ENCODE measurements at regions not wholly inside any gene's neighbourhood (a gene's known extent, or its start where the extent isn't known, plus 50 kb on each side); places are given as distances from the start of the nearest gene placed in this dataset.

- no peak overlapping the region for H3K4me3 ChIP-seq (ENCODE audit: low read depth in 1 of 3, low read length in 3 of 3)
- no peaks in the 10 kb centered on the region for H3K9me3 ChIP-seq (ENCODE audit: control insufficient read depth in 4 of 4, low read length in 3 of 4)
- DNase-seq (ENCODE audit: low spot score), result no peak
- H3K4me1 ChIP-seq (ENCODE audit: control insufficient read depth in 4 of 4, insufficient read depth in 4 of 4, low read length in 3 of 4), result no peaks in the 10 kb centered on the region
- TF ChIP-seq HNF4G (IDR thresholded peaks at IDR 0.05) (no peak), TAF1 (conservative IDR thresholded peaks at IDR 0.05) (no peak), RAD21 (IDR thresholded peaks at IDR 0.05) (no peak), JUND (IDR thresholded peaks at IDR 0.05) (no peak), HNF4A (conservative IDR thresholded peaks at IDR 0.05) (no peak), EGR1 (IDR thresholded peaks at IDR 0.05; ENCODE audit: low read depth in 2 of 2) (no peak), FOXA1 (IDR thresholded peaks at IDR 0.05) (no peak), GABPA (IDR thresholded peaks at IDR 0.05 in 1 of 2, conservative IDR thresholded peaks at IDR 0.05 in 1 of 2) (no peak), RXRA (IDR thresholded peaks at IDR 0.05) (no peak), YY1 (IDR thresholded peaks at IDR 0.05) (no peak), NR2F2 (IDR thresholded peaks at IDR 0.05) (no peak), MAX (IDR thresholded peaks at IDR 0.05) (no peak), SP1 (IDR thresholded peaks at IDR 0.05) (no peak), ZBTB33 (IDR thresholded peaks at IDR 0.05) (no peak)
- no peak overlapping the region for H3K9ac ChIP-seq (ENCODE audit: low read depth in 1 of 2, low read length in 2 of 2)
- no peaks in the 10 kb centered on the region for H3K36me3 ChIP-seq (ENCODE audit: control insufficient read depth in 4 of 4, insufficient read depth in 3 of 4, low read depth in 1 of 4, low read length in 3 of 4)
- no peaks in the 10 kb centered on the region for H3K27me3 ChIP-seq (ENCODE audit: control insufficient read depth in 4 of 4, insufficient read depth in 4 of 4, low read length in 3 of 4)
- H3K27ac ChIP-seq (ENCODE audit: low read depth in 1 of 2, low read length in 2 of 2), result no peak overlapping the region
- 83% methylated on average over 6 of the region's 6 CpGs for WGBS
Observed at GRCh38 chr7:41169317-41169716, 533.6 kb downstream of the INHBA start.

DNA sequence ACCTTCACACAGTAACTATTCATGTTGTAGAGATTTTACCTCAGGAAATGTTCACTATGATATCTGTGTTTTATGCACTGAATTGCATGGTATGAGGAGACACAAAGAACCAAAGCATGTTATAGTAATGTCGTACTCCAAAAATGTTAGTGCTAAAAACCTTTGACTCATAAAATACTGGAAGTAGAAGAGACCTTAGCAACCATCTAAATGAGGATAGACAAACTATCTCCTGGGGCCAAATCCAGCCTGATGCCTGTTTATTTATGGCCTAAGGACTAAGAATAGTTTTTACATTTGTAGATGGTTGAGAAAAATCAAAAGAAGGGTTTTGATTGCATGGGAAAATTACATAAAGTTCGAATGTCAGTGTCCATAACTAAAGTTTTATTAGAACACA is 535.1 kb downstream of the INHBA start:
- no peaks in the 10 kb centered on the region for H3K27me3 ChIP-seq (ENCODE audit: control insufficient read depth in 4 of 4, insufficient read depth in 4 of 4, low read length in 3 of 4)

More for the DNA sequence above, 535.1 kb downstream of the INHBA start:
- no peak for TF ChIP-seq EGR1 (IDR thresholded peaks at IDR 0.05; ENCODE audit: low read depth in 2 of 2)
- TF ChIP-seq FOXA2 (IDR thresholded peaks at IDR 0.05), result no peak
- no peak for TF ChIP-seq GABPA (IDR thresholded peaks at IDR 0.05 in 1 of 2, conservative IDR thresholded peaks at IDR 0.05 in 1 of 2)
- TF ChIP-seq, protein P1, sequence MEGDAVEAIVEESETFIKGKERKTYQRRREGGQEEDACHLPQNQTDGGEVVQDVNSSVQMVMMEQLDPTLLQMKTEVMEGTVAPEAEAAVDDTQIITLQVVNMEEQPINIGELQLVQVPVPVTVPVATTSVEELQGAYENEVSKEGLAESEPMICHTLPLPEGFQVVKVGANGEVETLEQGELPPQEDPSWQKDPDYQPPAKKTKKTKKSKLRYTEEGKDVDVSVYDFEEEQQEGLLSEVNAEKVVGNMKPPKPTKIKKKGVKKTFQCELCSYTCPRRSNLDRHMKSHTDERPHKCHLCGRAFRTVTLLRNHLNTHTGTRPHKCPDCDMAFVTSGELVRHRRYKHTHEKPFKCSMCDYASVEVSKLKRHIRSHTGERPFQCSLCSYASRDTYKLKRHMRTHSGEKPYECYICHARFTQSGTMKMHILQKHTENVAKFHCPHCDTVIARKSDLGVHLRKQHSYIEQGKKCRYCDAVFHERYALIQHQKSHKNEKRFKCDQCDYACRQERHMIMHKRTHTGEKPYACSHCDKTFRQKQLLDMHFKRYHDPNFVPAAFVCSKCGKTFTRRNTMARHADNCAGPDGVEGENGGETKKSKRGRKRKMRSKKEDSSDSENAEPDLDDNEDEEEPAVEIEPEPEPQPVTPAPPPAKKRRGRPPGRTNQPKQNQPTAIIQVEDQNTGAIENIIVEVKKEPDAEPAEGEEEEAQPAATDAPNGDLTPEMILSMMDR (IDR thresholded peaks at IDR 0.05; ENCODE audit: low read depth, low read length, missing input control), result no peak
- no peaks in the 10 kb centered on the region for H3K36me3 ChIP-seq (ENCODE audit: control insufficient read depth in 4 of 4, insufficient read depth in 3 of 4, low read depth in 1 of 4, low read length in 3 of 4)
- H3K9me3 ChIP-seq (ENCODE audit: control insufficient read depth in 4 of 4, low read length in 3 of 4), result no peaks in the 10 kb centered on the region
- DNase-seq (ENCODE audit: low spot score), result no peak
- H3K27ac ChIP-seq (ENCODE audit: low read depth in 1 of 2, low read length in 2 of 2), result no peak overlapping the region
- no peak overlapping the region for H3K9ac ChIP-seq (ENCODE audit: low read depth in 1 of 2, low read length in 2 of 2)
- 73% methylated on average over 2 of the region's 2 CpGs for WGBS
- no peak overlapping the region for H3K4me3 ChIP-seq (ENCODE audit: low read depth in 1 of 3, low read length in 3 of 3)
- H3K4me1 ChIP-seq (ENCODE audit: control insufficient read depth in 4 of 4, insufficient read depth in 4 of 4, low read length in 3 of 4), result no peaks in the 10 kb centered on the region

Data from liver (tissue), 8 donors.